ENCODE measurements at regions not wholly inside any gene's neighbourhood (a gene's known extent, or its start where the extent isn't known, plus 50 kb on each side); places are given as distances from the start of the nearest gene placed in this dataset.

DNA sequence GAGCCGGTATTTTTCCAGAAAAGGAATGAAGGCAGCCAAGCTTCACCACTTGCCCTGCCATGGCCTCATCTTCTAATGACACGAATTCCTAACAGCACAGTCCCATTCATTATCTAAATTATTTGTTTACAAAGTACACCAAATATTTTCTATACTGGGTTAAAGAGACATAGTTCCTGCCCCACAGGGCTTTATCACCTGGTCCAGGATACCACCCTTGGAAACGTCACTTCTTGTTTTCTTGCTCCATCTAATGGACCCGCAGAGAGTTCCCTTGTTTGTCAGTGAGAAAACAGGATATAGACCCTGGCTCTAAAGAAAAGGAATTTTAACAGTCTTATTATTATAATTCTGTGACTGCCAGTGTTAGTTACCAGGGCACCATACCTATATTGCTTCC, 1165.4 kb downstream of the GATA3 start:
- DNase-seq, result no peak
- H3K27ac ChIP-seq, result no peak overlapping the region
- H3K9me3 ChIP-seq, result no peaks in the 10 kb centered on the region
- no peaks in the 10 kb centered on the region for H3K27me3 ChIP-seq
- no peak overlapping the region for H3K4me3 ChIP-seq
- H3K36me3 ChIP-seq, result no peaks in the 10 kb centered on the region
- WGBS, 2 donors, result 33 to 61% methylated on average over 4 of the region's 4 CpGs
- TF ChIP-seq EP300 (IDR thresholded peaks at IDR 0.05), result no peak
- TF ChIP-seq, protein P1, sequence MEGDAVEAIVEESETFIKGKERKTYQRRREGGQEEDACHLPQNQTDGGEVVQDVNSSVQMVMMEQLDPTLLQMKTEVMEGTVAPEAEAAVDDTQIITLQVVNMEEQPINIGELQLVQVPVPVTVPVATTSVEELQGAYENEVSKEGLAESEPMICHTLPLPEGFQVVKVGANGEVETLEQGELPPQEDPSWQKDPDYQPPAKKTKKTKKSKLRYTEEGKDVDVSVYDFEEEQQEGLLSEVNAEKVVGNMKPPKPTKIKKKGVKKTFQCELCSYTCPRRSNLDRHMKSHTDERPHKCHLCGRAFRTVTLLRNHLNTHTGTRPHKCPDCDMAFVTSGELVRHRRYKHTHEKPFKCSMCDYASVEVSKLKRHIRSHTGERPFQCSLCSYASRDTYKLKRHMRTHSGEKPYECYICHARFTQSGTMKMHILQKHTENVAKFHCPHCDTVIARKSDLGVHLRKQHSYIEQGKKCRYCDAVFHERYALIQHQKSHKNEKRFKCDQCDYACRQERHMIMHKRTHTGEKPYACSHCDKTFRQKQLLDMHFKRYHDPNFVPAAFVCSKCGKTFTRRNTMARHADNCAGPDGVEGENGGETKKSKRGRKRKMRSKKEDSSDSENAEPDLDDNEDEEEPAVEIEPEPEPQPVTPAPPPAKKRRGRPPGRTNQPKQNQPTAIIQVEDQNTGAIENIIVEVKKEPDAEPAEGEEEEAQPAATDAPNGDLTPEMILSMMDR (IDR thresholded peaks at IDR 0.05), result no peak
- intact Hi-C loops (cut with DNase I), result no loop called here
- H3K4me1 ChIP-seq, result peaks cover 0 to 4% (median 0%) of the 10 kb centered on the region in 4 donors

DNA sequence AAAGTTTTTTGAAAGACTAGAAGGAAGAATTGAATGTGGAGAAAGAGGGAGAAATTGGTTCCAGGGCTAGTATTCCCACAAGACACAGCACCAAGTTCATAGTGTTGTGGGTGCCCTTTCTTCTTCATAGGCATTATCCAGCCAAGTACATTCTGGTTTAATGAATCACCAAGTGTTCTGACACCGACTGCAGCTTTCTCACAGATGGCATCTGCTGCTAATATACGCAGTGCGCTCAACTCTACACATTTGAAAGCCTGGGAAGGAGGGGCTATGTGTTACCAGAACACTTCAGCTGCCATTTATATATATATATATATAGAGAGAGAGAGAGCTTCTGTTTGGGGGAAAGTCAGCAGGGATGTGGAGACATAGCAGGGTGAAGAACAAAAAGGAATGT, 1168.4 kb downstream of the GATA3 start:
- Histone ChIP-seq H3K27ac (no peak overlapping the region), H3K36me3 (no peaks in the 10 kb centered on the region), H3K9me3 (no peaks in the 10 kb centered on the region), H3K27me3 (no peaks in the 10 kb centered on the region), H3K4me1 (peaks cover 0 to 4% (median 0%) of the 10 kb centered on the region in 4 donors), H3K4me3 (no peak overlapping the region)
- no peak for TF ChIP-seq EP300 (IDR thresholded peaks at IDR 0.05)
- WGBS, 2 donors, result 78 to 82% methylated on average over 3 of the region's 3 CpGs
- intact Hi-C loops (cut with DNase I), result no loop called here
- no peak for DNase-seq

DNA sequence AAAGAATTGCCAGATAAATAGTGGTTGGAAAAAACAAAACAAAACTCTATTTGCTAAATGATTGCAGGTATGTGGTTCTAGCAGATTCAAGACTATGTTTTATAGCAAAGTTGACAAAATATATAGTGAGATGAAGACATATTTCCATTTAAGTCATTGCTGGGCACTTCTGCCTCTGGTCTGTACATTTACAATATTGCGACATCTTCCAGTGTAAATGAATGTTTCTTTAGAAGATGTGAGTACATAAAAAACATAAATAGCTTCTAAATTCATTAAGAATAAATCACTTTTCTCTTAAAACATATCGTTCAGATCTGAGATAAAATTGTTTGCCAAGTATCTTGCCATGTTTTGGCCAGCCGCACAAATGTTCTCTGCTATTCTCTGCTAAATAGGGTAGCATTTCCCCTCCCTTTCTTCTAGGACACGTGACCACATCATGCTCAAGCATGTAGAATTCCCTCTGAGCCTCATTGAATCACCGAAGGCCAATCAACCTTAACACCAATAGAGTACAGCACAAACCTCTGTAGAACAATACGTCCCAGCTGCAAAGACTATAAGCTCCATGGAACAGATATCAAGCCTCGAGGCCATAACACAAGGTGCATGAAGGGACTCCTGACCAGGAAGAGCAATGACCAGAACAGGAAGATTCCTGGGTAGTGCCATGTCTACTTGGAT, 1173.3 kb downstream of the GATA3 start:
- 71 to 88% methylated on average over 7 of the region's 7 CpGs for WGBS, 2 donors
- intact Hi-C loops (cut with DNase I), result no loop called here
- H3K4me1 ChIP-seq, result no peaks in the 10 kb centered on the region
- no peaks in the 10 kb centered on the region for H3K27me3 ChIP-seq
- no peak overlapping the region for H3K27ac ChIP-seq
- TF ChIP-seq EP300 (IDR thresholded peaks at IDR 0.05) (no peak), POLR2A (IDR thresholded peaks at IDR 0.05) (no peak), POLR2AphosphoS5 (IDR thresholded peaks at IDR 0.05) (no peak)
- TF ChIP-seq, protein P1 (IDR thresholded peaks at IDR 0.05), result no peak
- H3K36me3 ChIP-seq, result no peaks in the 10 kb centered on the region
- no peak for DNase-seq
- no peaks in the 10 kb centered on the region for H3K9me3 ChIP-seq
- no peak overlapping the region for H3K4me3 ChIP-seq

DNA sequence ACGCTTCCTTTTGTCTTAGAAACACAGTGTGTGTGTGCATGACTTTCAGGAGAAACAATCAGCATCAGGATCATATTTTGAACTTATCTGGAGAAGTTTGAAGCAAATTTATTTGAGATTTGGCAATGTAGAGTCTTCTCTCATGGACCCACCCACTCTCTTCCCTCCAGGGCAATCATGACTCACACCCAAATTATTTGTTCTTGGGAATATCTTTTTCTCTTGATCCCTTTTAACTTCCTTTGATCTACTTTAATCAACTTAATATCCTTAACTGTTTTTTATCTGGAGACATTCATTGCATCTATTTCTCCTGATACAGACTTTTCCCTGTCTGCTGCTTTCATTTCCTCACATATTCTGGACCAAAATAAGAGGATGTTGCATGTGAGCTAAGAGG, 1174.3 kb downstream of the GATA3 start:
- TF ChIP-seq POLR2A (IDR thresholded peaks at IDR 0.05) (no peak), POLR2AphosphoS5 (IDR thresholded peaks at IDR 0.05) (no peak), EP300 (IDR thresholded peaks at IDR 0.05) (no peak)
- TF ChIP-seq, protein P1 (IDR thresholded peaks at IDR 0.05), result no peak
- H3K4me1 ChIP-seq, result no peaks in the 10 kb centered on the region
- H3K4me3 ChIP-seq, result no peak overlapping the region
- no peak overlapping the region for H3K27ac ChIP-seq
- H3K27me3 ChIP-seq, result no peaks in the 10 kb centered on the region
- no peaks in the 10 kb centered on the region for H3K9me3 ChIP-seq
- no peaks in the 10 kb centered on the region for H3K36me3 ChIP-seq
- DNase-seq, result no peak
- intact Hi-C loops (cut with DNase I), result no loop called here
- WGBS, 2 donors, result 91 to 96% methylated on average over 1 of the region's 1 CpG

DNA sequence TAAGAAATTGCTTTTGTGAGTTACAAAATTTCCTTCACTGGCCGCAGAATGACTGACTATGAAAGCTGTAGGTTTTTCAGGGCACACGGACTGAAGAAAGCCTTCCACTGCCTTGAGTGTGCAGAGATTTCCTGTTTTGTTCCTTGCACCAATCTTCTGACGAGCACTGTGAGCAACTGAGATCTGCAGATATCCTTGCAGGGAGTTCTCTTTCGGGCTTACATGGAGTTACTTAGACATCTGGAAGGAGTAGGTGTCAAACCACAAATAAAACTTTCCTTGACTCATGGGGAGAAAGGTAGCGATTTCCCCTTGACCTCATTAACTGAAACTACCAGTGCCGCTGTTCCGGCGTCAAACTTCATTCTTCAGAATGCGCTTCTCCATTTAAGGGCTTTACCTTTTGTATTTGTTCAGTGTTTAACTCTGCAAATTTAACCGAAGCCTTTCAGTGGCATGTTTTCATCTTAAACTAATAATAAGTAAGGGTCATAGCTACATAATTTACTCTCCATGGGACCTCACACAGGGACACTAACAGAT, 1175.3 kb downstream of the GATA3 start:
- TF ChIP-seq POLR2A (IDR thresholded peaks at IDR 0.05), result no peak
- TF ChIP-seq EP300 (IDR thresholded peaks at IDR 0.05), result no peak
- no peak for TF ChIP-seq POLR2AphosphoS5 (IDR thresholded peaks at IDR 0.05)
- Histone ChIP-seq H3K36me3 (no peaks in the 10 kb centered on the region), H3K27me3 (no peaks in the 10 kb centered on the region), H3K27ac (no peak overlapping the region), H3K4me3 (no peak overlapping the region), H3K4me1 (no peaks in the 10 kb centered on the region), H3K9me3 (no peaks in the 10 kb centered on the region)
- intact Hi-C loops (cut with DNase I), result no loop called here
- WGBS, 2 donors, result 61 to 64% methylated on average over 10 of the region's 10 CpGs
- no peak for DNase-seq

DNA sequence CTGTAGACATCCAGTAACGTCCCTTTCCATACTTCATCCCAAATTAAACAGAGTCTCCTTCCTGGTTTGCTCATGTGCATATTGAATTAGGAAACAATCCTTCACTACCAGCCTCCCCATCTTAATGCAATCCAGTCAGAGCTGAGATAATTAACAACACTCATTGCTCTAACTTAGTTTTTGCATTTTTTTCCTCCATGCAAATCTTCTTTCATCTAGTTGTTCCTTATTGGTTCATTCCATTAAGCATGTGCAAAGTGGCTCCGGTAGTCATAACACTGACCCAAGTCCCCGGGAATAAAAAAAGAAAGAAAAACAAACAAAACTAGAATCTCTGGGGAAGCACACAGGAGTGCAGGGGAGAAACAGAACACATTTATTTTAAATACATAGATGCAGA, 1176.1 kb downstream of the GATA3 start:
- no peak for DNase-seq
- TF ChIP-seq EP300 (IDR thresholded peaks at IDR 0.05), result no peak
- no peak for TF ChIP-seq POLR2AphosphoS5 (IDR thresholded peaks at IDR 0.05)
- no peak for TF ChIP-seq POLR2A (IDR thresholded peaks at IDR 0.05)
- TF ChIP-seq, protein P1 (IDR thresholded peaks at IDR 0.05), result no peak
- Histone ChIP-seq H3K27me3 (no peaks in the 10 kb centered on the region), H3K9me3 (no peaks in the 10 kb centered on the region), H3K36me3 (no peaks in the 10 kb centered on the region), H3K4me1 (no peaks in the 10 kb centered on the region), H3K4me3 (no peak overlapping the region), H3K27ac (no peak overlapping the region)
- intact Hi-C loops (cut with DNase I), result no loop called here
- WGBS, 2 donors, result 24 to 64% methylated on average over 3 of the region's 3 CpGs
